Lower leg skin (tissue), 4 donors: ENCODE measurements at regions not wholly inside any gene's neighbourhood (a gene's known extent, or its start where the extent isn't known, plus 50 kb on each side); places are given as distances from the start of the nearest gene placed in this dataset.

Experiments
- DNase-seq, 2 donors: peaks; one replicate each; pipeline ENCODE4 v3.0.0-alpha.2; 2019; ENCODE audit warnings: low spot score in 2 of 2
- H3K4me3 ChIP-seq: fragments of 200-600 bp; sonication (generic); 2 replicates; pipeline ENCODE4 v1.5.1; 2017; ENCODE audit warnings: mild to moderate bottlenecking, low read depth; ENCODE audit not compliant: poor library complexity, severe bottlenecking
- CTCF ChIP-seq, 3 donors: fragments of 450-650 bp; IDR thresholded peaks; one replicate each; pipeline ENCODE4 v1.5.1; 2016; ENCODE audit warnings: antibody characterized with exemption in 3 of 3, mild to moderate bottlenecking in 3 of 3, moderate library complexity in 2 of 3
- POLR2A ChIP-seq, 2 donors: fragments of 450-650 bp; IDR thresholded peaks; one replicate each; pipeline ENCODE4 v1.6.1; 2016 to 2017; ENCODE audit warnings: antibody characterized with exemption in 2 of 2, mild to moderate bottlenecking in 1 of 2, moderate library complexity in 1 of 2
- WGBS, 2 donors: methylation state at CpG; one replicate each; pipeline ENCODE4 v1.1.5; 2018; 5-methylcytosine and 5-hydroxymethylcytosine counted together
- intact Hi-C: fragments of 100-400 bp; cut with DNase I; formaldehyde crosslinking; loops from one replicate; pipeline ENCODE4 v1.15.0; 2023; ENCODE audit warnings: low total_unique reads

GRCh38 chr3:70647823-70648222, 335.4 kb upstream of the MDFIC2 start:
- DNase-seq: no peak
- whole genome bisulfite sequencing, 2 donors: 67 to 70% methylated on average over 2 of the region's 2 CpGs
- TF ChIP-seq CTCF (IDR thresholded peaks at IDR 0.05): no peak
- TF ChIP-seq POLR2A (IDR thresholded peaks at IDR 0.05): no peak
- H3K4me3 ChIP-seq: no peak overlapping the region
- intact Hi-C loops: no loop called here

DNA sequence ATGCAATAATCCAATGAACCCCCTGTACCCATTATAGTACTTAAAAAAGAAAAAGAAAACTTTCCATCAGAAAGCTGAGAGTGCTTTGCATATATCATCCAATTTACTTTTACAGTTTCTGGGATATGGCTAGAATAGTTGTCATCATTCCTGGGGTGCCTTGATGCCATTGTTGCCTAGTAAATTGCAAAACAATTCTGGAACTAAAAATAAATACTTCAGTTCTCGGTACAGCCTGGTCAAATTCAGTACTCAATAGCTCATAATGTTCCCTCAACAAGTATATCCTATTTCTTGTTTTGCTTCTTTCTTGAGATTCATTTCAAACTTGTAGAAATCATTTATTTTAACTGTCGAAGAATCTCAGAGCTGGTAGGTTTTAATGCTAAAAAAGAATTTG, 334.7 kb upstream of the MDFIC2 start:
- WGBS, 2 donors: 41 to 44% methylated on average over 2 of the region's 2 CpGs
- DNase-seq: no peak
- no peak overlapping the region for H3K4me3 ChIP-seq
- TF ChIP-seq POLR2A (IDR thresholded peaks at IDR 0.05) (no peak), CTCF (IDR thresholded peaks at IDR 0.05) (no peak)
- intact Hi-C loops: no loop called here

DNA sequence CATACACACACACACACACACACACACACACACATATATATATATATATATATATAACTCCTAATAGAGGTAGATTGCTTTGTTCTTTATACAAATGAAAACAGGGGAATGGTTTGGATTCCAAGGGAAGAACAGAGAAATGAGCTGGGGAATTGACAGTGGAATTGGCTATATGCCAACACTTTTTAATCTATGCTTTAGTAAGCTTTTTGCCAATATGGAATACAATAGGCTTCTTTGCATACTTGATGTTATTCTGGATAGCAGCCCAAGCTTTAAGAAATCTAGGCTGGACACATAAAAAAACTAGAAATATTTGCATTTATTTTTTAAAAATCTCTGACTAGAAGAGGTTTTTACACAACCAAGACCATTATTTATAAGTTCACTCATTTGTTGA, 334.2 kb upstream of the MDFIC2 start:
- no peak overlapping the region for H3K4me3 ChIP-seq
- intact Hi-C loops: no loop called here
- no peak for DNase-seq
- TF ChIP-seq POLR2A (IDR thresholded peaks at IDR 0.05) (no peak), CTCF (IDR thresholded peaks at IDR 0.05) (no peak)

DNA sequence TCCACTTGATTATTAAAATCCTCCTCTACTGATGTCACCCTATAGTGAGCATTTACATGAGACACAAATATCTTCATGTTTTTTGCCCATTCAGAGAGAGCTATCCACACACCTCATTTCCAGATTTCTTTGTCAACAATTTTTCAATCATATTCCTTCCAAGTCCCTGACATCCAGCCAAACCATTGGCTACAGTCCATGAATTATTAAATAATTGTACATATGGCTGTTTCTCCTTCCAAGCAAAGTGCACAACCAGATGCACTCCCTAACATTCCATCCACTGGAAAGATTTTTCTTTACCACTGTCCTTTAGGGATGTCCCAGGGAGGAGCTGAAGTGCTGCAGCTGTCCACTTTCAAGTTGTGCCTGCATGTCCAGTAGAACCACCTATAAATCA, 328.0 kb upstream of the MDFIC2 start:
- DNase-seq: no peak
- no peak overlapping the region for H3K4me3 ChIP-seq
- intact Hi-C loops: no loop called here
- TF ChIP-seq CTCF (IDR thresholded peaks at IDR 0.05): no peak
- TF ChIP-seq POLR2A (IDR thresholded peaks at IDR 0.05): no peak

- no peak for DNase-seq
- WGBS, 2 donors: 49 to 63% methylated on average over 2 of the region's 2 CpGs
- TF ChIP-seq POLR2A (IDR thresholded peaks at IDR 0.05): no peak
- H3K4me3 ChIP-seq: no peak overlapping the region
- intact Hi-C loops: no loop called here
Measured at GRCh38 chr3:70635301-70635700, 322.9 kb upstream of the MDFIC2 start.

- intact Hi-C loops: no loop called here
Measured at GRCh38 chr3:70631716-70632307, 319.4 kb upstream of the MDFIC2 start.

More at GRCh38 chr3:70631716-70632307, 319.4 kb upstream of the MDFIC2 start:
- no peak for TF ChIP-seq CTCF (IDR thresholded peaks at IDR 0.05)
- no peak for TF ChIP-seq POLR2A (IDR thresholded peaks at IDR 0.05)
- no peak overlapping the region for H3K4me3 ChIP-seq
- no peak for DNase-seq
- 72 to 73% methylated on average over 4 of the region's 4 CpGs for WGBS, 2 donors
